Small intestine (tissue), 7 donors: ENCODE measurements at regions not wholly inside any gene's neighbourhood (a gene's known extent, or its start where the extent isn't known, plus 50 kb on each side); places are given as distances from the start of the nearest gene placed in this dataset.

Experiments used
- DNase-seq, 2 donors: peaks; one replicate each; pipeline versions ENCODE4 v3.0.0 to v3.0.0-alpha.2; 2013
- FAIRE-seq: peaks from 2 replicates; lab custom pipeline; 2012; peaks lifted over from hg19 to GRCh38; lab: Jason Lieb, UNC
- H3K27ac ChIP-seq, 3 donors: one replicate each; pipeline ENCODE4 v1.5.1; 2013; ENCODE audit warnings: low read length in 2 of 3, mild to moderate bottlenecking in 2 of 3, control low read depth in 1 of 3, inconsistent platforms in 1 of 3, low read depth in 1 of 3, moderate library complexity in 1 of 3
- H3K27me3 ChIP-seq, 3 donors: one replicate each; pipeline ENCODE4 v1.6.1; 2013; ENCODE audit warnings: low read length in 3 of 3, inconsistent platforms in 1 of 3; ENCODE audit not compliant: control insufficient read depth in 3 of 3, insufficient read depth in 3 of 3
- H3K36me3 ChIP-seq, 3 donors: one replicate each; pipeline ENCODE4 v1.6.1; 2013; ENCODE audit warnings: low read length in 3 of 3, inconsistent platforms in 1 of 3, low read depth in 1 of 3, mild to moderate bottlenecking in 1 of 3, moderate library complexity in 1 of 3; ENCODE audit not compliant: control insufficient read depth in 3 of 3, insufficient read depth in 2 of 3
- H3K4me1 ChIP-seq, 3 donors: one replicate each; pipeline ENCODE4 v1.6.1; 2013; ENCODE audit warnings: low read length in 2 of 3, inconsistent platforms in 1 of 3, low read depth in 1 of 3, mild to moderate bottlenecking in 1 of 3, moderate library complexity in 1 of 3; ENCODE audit not compliant: control insufficient read depth in 3 of 3, insufficient read depth in 2 of 3
- H3K4me3 ChIP-seq, 3 donors: one replicate each; pipeline ENCODE4 v1.5.1; 2013; ENCODE audit warnings: low read length in 3 of 3, control low read depth in 1 of 3, inconsistent platforms in 1 of 3, low read depth in 1 of 3, mild to moderate bottlenecking in 1 of 3, moderate library complexity in 1 of 3
- H3K9me3 ChIP-seq, 2 donors: one replicate each; pipeline ENCODE4 v1.6.1; 2013; ENCODE audit warnings: low read depth in 1 of 2, low read length in 1 of 2; ENCODE audit not compliant: control insufficient read depth in 2 of 2, insufficient read depth in 1 of 2
- WGBS, 3 donors: extraction: QIAGEN DNeasy Blood & Tissue Kit; methylation state at CpG; one replicate each; pipeline ENCODE4 v1.1.7; 2013; 5-methylcytosine and 5-hydroxymethylcytosine counted together
- donor health status: healthy with polysubstance abuse.
- donor health status: control.
- donor health status: control.
- donor health status: Bipolar disorder and iron deficiency.
- donor health status: healthy.

DNA sequence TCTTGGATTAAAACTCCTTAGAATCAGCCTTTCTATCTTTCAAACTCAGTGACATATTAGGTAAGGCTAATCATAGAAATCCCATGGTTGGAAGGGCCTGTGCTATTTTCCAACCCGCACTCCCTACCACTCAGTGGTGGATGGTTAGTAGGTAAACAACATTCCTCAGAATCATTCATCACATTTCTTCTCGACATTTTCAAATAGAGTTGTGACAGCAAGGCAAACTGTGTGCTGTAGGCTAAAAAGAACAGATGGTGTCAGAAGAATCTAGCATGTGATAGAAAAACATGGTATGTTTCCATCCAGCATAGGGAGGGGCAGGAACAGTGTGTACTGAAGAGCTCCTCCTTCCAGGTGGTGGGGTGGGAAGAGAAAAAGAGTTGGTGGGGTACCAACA is 227.3 kb upstream of the NMUR2 start:
- no peak for DNase-seq
- FAIRE-seq, result no peak
- 23 to 46% (median 36%) methylated on average over 2 of the region's 2 CpGs for WGBS, 3 donors

DNA sequence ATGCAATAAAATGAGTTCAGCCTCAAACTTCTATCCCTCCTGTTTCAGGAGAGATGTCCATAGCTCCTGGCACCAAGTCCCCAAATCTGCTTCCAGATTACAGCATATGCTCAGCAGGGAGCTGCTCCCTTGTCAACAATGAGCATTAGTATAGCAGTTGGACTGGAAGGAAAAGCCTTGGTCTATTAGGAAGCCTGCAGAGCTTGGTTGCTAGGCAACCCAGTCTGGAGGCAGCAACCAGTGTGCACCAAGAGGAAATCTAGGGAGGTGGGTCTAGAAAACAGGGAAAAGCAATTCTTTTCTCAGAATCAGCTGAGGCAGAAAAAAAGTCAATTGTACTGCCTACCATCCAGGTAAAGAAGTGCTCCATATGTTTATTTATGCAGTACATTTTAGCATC is 229.5 kb upstream of the NMUR2 start:
- Histone ChIP-seq H3K4me1 (no peaks in the 10 kb centered on the region), H3K27ac (no peak overlapping the region), H3K36me3 (no peaks in the 10 kb centered on the region), H3K27me3 (no peaks in the 10 kb centered on the region), H3K9me3 (no peaks in the 10 kb centered on the region), H3K4me3 (no peak overlapping the region)
- FAIRE-seq (no peak), DNase-seq (no peak)

More for the DNA sequence above, 227.3 kb upstream of the NMUR2 start:
- H3K4me1 ChIP-seq, result no peaks in the 10 kb centered on the region
- H3K27ac ChIP-seq, result no peak overlapping the region
- no peaks in the 10 kb centered on the region for H3K27me3 ChIP-seq
- no peaks in the 10 kb centered on the region for H3K36me3 ChIP-seq
- H3K9me3 ChIP-seq, result no peaks in the 10 kb centered on the region
- H3K4me3 ChIP-seq, result no peak overlapping the region

DNA sequence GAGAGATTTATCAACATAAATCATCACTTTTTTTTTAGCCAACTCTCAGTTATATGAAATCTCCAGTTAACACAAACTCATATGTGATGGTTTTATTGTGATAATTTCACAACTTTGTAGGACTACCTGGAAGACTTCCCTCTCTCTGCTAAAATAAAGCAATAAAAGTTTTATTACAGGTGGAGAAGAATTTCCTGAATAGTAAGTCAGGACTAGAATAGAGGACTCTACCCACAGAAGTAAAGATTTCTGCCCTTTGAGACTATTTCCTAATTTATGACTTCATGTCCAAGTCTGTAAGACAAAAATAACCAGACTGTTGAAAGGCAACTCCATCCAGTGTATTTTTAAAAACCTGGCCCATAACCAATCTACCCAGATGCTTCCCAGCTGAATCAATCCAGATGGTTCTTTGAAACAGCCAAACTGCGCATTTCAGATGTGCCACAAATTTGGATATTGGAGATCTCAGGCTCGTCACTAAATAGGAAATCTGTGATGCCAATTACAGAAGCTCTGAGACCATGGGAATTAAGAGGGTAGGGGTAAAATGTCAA is 234.0 kb upstream of the NMUR2 start:
- Histone ChIP-seq H3K27me3 (no peaks in the 10 kb centered on the region), H3K36me3 (no peaks in the 10 kb centered on the region), H3K27ac (no peak overlapping the region), H3K4me3 (no peak overlapping the region), H3K9me3 (no peaks in the 10 kb centered on the region), H3K4me1 (no peaks in the 10 kb centered on the region)
- DNase-seq (no peak), FAIRE-seq (no peak)
- WGBS, 3 donors, result 56 to 82% (median 61%) methylated on average over 2 of the region's 2 CpGs

DNA sequence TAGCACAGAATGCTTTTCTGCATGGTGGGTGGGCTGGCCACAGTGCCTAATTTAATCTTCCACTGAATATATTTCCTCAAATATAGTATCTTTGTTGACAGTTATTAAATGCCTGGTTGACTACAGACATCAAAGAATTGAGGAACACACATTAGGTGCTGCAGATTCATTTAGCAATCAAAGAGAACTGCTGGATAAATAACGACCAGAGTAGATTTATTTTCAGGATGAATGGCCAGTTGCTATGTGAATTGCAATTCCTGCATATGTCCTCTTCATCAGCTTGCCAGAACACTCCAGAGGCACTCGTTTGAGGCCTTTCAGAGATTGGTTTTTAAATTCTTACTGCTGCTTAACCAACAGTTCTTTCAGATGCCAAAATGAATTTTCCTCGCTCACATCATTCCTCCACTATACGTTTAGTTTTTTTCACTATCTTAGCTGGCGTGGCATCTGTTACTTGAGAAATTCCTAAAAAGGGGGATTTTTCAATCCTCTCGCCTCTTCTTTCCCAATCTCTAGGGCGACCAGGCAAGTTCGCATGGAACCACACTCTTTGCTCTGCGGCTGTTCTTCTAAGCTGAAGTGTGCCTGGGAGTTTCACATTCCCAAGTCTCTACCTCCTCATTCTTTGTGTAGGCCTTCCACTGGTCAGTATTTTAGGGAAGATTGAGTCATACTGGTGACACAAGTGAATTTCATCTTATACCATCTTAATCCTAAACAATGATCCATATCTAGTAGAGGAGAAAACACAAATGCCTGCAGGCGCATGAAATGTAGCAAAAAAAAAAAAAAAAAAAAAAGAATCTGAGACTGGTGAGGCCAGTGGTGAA is 237.1 kb upstream of the NMUR2 start:
- DNase-seq (no peak), FAIRE-seq (no peak)
- Histone ChIP-seq H3K4me3 (no peak overlapping the region), H3K27me3 (no peaks in the 10 kb centered on the region), H3K9me3 (no peaks in the 10 kb centered on the region), H3K27ac (no peak overlapping the region), H3K4me1 (no peaks in the 10 kb centered on the region), H3K36me3 (no peaks in the 10 kb centered on the region)
- 74 to 78% (median 77%) methylated on average over 10 of the region's 10 CpGs for WGBS, 3 donors

DNA sequence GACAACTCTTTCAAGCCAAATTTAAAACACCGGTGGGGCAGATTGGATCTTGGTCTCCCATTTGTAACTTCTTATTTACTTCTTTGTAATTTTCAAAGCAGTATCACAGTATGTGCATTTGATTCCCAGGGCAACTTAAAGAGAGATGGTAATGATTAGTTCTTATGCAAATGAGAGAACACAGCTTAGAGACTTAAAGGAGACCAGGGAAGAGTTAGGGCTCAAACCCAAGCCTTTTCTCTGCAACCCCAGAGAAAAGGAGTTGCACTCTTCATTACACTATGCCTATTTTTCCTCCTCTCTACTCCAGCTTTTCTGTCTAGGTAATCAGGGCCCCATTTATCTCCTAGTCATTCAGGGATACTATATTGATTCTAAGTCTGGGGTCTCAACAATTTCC is 237.8 kb upstream of the NMUR2 start:
- Histone ChIP-seq H3K9me3 (no peaks in the 10 kb centered on the region), H3K4me1 (no peaks in the 10 kb centered on the region), H3K4me3 (no peak overlapping the region), H3K27ac (no peak overlapping the region), H3K27me3 (no peaks in the 10 kb centered on the region), H3K36me3 (no peaks in the 10 kb centered on the region)
- 53 to 78% (median 74%) methylated on average over 1 of the region's 1 CpG for WGBS, 3 donors
- FAIRE-seq (no peak), DNase-seq (no peak)

DNA sequence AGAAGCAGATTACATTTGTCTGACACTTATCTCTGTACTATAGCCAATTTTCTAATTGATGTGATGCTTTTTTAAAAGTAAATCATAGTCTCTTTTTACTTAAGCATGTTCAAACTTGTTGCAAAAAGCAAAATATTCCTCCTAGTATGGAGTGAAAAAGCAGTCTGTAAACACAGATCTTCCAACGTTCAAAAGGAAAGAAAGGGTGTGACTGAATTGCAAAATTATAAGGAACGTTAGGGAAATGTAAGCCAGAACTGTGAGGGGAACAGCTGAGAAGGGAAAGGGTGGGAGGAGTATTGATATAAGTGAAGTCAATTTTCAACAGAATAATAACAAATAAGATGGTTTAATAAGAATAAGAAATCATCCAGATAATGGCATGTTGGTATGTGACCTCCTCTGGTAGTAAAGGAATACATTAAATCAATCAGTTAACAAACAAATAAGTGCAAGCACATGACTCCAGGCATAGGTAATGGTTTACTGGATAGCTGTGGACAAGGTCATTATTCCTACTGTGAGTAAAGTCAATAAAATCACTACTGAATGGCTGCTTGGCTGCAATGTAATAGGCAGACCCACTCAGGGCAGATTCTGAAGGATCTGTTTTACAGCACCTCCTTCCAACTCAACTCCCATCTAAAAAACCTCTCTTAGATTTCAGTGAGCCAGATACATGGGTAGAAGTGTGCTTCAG is 239.1 kb upstream of the NMUR2 start:
- Histone ChIP-seq H3K27me3 (no peaks in the 10 kb centered on the region), H3K27ac (no peak overlapping the region), H3K9me3 (no peaks in the 10 kb centered on the region), H3K4me3 (no peak overlapping the region), H3K4me1 (no peaks in the 10 kb centered on the region), H3K36me3 (no peaks in the 10 kb centered on the region)
- WGBS, 3 donors, result 34 to 43% (median 43%) methylated on average over 2 of the region's 2 CpGs
- FAIRE-seq, result no peak
- no peak for DNase-seq

DNA sequence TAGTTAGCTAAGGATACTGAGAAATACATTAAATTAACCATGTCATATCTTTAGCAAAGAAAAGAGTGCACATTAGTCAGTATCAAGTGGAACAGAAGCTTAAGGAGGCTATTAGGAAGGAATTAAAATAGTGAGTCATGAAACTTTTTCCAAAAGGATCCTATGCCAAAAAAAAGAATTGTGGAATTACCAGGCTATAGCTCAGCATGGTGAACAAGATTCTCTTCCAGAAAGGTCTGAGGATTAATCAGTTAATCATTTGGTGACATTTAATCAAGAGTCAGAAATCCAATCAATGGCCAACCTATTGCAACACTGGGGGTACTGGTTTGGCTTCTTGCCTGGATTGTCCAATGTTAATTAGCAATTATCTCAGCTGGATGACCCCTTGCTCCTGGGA is 244.5 kb upstream of the NMUR2 start:
- DNase-seq (no peak), FAIRE-seq (no peak)
- H3K4me3 ChIP-seq, result no peak overlapping the region
- no peaks in the 10 kb centered on the region for H3K27me3 ChIP-seq
- H3K36me3 ChIP-seq, result no peaks in the 10 kb centered on the region
- no peaks in the 10 kb centered on the region for H3K4me1 ChIP-seq
- no peaks in the 10 kb centered on the region for H3K9me3 ChIP-seq
- H3K27ac ChIP-seq, result no peak overlapping the region

DNA sequence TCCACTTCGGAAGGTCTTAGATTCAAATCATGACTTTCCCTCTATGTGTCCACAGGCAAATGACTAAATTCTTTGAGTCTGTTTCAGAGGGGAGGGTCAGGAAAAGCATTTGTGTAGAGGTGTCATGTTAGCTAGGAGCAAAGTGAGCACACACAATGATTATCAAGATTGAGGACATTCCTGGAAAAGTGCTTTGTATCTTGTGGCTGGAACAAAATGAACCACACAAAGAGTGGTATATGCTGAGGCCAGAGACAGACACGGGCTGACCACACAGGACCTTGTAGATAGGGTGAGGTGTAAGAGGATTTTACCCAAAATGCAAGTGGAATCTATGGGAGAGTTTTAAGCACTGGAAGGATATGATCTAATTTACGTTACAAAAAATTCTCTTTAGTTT is 245.3 kb upstream of the NMUR2 start:
- no peak for DNase-seq
- 48 to 70% (median 59%) methylated on average over 3 of the region's 3 CpGs for WGBS, 3 donors
- Histone ChIP-seq H3K9me3 (no peaks in the 10 kb centered on the region), H3K27ac (no peak overlapping the region), H3K4me3 (no peak overlapping the region), H3K27me3 (no peaks in the 10 kb centered on the region), H3K4me1 (no peaks in the 10 kb centered on the region), H3K36me3 (no peaks in the 10 kb centered on the region)
- FAIRE-seq, result no peak
